ENCODE measurements at regions not wholly inside any gene's neighbourhood (a gene's known extent, or its start where the extent isn't known, plus 50 kb on each side); places are given as distances from the start of the nearest gene placed in this dataset.

GRCh38 chr7:80303315-80303714 lies 168.7 kb downstream of the GNAI1 start:
- POLR2A ChIA-PET = no interaction called here
- CTCF ChIA-PET = interaction anchor here (0.8 to 1.2 kb wide), 2 partner anchors 75 to 125 kb away, joined by 3 to 4 read pairs; no protein-coding TSS in a partner anchor
- no peak for TF ChIP-seq PRDM2 (tag by site-specific recombination; IDR thresholded peaks at IDR 0.05; ENCODE audit: borderline replicate concordance)
- TF ChIP-seq KLF10 (tag by site-specific recombination; IDR thresholded peaks at IDR 0.05) = no peak
- Histone ChIP-seq H3K4me3 (ENCODE audit: low read depth, low read length) (no peak overlapping the region), H3K9me3 (ENCODE audit: control insufficient read depth, insufficient read depth, low read depth, low read length) (no peaks in the 10 kb centered on the region), H3K4me1 (ENCODE audit: control insufficient read depth, insufficient read depth, low read length) (no peaks in the 10 kb centered on the region), H3K36me3 (ENCODE audit: control insufficient read depth in 2 of 2, insufficient read depth in 1 of 2, low read length in 2 of 2) (no peaks in the 10 kb centered on the region), H3K27ac (ENCODE audit: extremely low read depth, low read depth, low read length) (no peak overlapping the region)

DNA sequence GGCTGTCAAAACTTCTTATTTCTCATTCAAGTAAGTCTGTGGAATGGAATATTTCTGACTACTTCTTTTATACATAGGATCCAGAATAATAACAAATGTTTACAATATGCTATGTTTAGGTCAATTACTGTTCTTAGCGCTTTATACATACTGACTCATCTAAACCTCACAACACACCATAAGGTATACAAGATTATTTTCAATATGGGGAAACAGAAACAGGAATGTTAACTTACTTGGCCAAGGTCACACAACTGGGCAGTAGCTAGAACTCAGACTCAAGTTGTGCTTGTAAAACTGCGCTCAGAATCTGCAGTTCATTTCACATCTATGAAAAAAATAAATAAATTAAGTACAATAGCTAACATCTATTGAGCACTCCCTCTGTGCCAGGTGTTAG lies 168.0 kb downstream of the GNAI1 start:
- ChIA-PET CTCF (interaction anchor here (1.2 kb wide), 1 partner anchor 126 kb away, joined by 3 read pairs; no protein-coding TSS in a partner anchor), POLR2A (no interaction called here)
- no peak overlapping the region for H3K4me3 ChIP-seq (ENCODE audit: low read depth, low read length)
- no peaks in the 10 kb centered on the region for H3K9me3 ChIP-seq (ENCODE audit: control insufficient read depth, insufficient read depth, low read depth, low read length)
- no peaks in the 10 kb centered on the region for H3K36me3 ChIP-seq (ENCODE audit: control insufficient read depth in 2 of 2, insufficient read depth in 1 of 2, low read length in 2 of 2)
- no peak overlapping the region for H3K27ac ChIP-seq (ENCODE audit: extremely low read depth, low read depth, low read length)
- H3K4me1 ChIP-seq (ENCODE audit: control insufficient read depth, insufficient read depth, low read length) = no peaks in the 10 kb centered on the region
- TF ChIP-seq, protein P1, sequence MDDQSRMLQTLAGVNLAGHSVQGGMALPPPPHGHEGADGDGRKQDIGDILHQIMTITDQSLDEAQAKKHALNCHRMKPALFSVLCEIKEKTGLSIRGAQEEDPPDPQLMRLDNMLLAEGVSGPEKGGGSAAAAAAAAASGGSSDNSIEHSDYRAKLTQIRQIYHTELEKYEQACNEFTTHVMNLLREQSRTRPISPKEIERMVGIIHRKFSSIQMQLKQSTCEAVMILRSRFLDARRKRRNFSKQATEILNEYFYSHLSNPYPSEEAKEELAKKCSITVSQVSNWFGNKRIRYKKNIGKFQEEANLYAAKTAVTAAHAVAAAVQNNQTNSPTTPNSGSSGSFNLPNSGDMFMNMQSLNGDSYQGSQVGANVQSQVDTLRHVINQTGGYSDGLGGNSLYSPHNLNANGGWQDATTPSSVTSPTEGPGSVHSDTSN (CRISPR knock-in tag; IDR thresholded peaks at IDR 0.05) = no peak
- TF ChIP-seq ZNF624 (tag by site-specific recombination; IDR thresholded peaks at IDR 0.05) = no peak
- TF ChIP-seq ZNF433 (tag by site-specific recombination; IDR thresholded peaks at IDR 0.05; ENCODE audit: low read depth) = no peak
- TF ChIP-seq ZNF221 (tag by site-specific recombination; IDR thresholded peaks at IDR 0.05; ENCODE audit: borderline replicate concordance) = no peak
- TF ChIP-seq HOXA7 (CRISPR knock-in tag; IDR thresholded peaks at IDR 0.05; ENCODE audit: borderline replicate concordance) = no peak
- no peak for TF ChIP-seq ZNF596 (tag by site-specific recombination; IDR thresholded peaks at IDR 0.05)
- no peak for TF ChIP-seq GLI4 (tag by site-specific recombination; IDR thresholded peaks at IDR 0.05)
- TF ChIP-seq ZNF362 (tag by site-specific recombination; IDR thresholded peaks at IDR 0.05) = no peak
- TF ChIP-seq, protein P2, sequence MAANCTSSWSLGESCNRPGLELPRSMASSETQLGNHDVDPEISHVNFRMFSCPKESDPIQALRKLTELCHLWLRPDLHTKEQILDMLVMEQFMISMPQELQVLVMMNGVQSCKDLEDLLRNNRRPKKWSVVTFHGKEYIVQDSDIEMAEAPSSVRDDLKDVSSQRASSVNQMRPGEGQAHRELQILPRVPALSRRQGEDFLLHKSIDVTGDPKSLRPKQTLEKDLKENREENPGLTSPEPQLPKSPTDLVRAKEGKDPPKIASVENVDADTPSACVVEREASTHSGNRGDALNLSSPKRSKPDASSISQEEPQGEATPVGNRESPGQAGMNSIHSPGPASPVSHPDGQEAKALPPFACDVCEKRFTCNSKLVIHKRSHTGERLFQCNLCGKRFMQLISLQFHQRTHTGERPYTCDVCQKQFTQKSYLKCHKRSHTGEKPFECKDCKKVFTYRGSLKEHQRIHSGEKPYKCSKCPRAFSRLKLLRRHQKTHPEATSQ (tag by site-specific recombination; IDR thresholded peaks at IDR 0.05) = no peak
- no peak for TF ChIP-seq ZNF629 (tag by site-specific recombination; IDR thresholded peaks at IDR 0.05)
- no peak for TF ChIP-seq ZNF132 (tag by site-specific recombination; IDR thresholded peaks at IDR 0.05; ENCODE audit: borderline replicate concordance)

Data from HEK293 (cell line).